HepG2 (cell line): ENCODE measurements at regions not wholly inside any gene's neighbourhood (a gene's known extent, or its start where the extent isn't known, plus 50 kb on each side); places are given as distances from the start of the nearest gene placed in this dataset.

Source experiments
- ATAC-seq: fragments of 200-7000 bp; cut with Tn5 transposase; 3 replicates; pipeline ENCODE4 v1.9.1; 2020; ENCODE audit warnings: mild to moderate bottlenecking, moderate library complexity
- BruUV-seq: library from RNA; stranded (reverse); fragments of 400-500 nt; replicated peaks from 2 replicates; lab custom pipeline; 2021; lab: Mats Ljungman, UMichigan
- CTCF ChIA-PET: fragments of 300-600 bp; formaldehyde crosslinking; extraction: SDS; loops from one replicate; lab custom pipeline; 2021; ENCODE audit warnings: low total read pairs, inconsistent platforms, low intra/inter-chr PET ratio; lab: Yijun Ruan, JAX
- POLR2A ChIA-PET: fragments of 350-600 bp; sonication (Branson Sonifier 250); formaldehyde crosslinking; loops from one replicate; lab custom pipeline; 2020; ENCODE audit warnings: antibody characterized with exemption, inconsistent platforms; lab: Yijun Ruan, JAX
- DNase-seq: peaks from one replicate; pipeline ENCODE4 v3.0.0-alpha.2; 2015; ENCODE audit warnings: low spot score
- FAIRE-seq: peaks from 3 replicates; lab custom pipeline; 2011; peaks lifted over from hg19 to GRCh38; lab: Jason Lieb, UNC
- H2AFZ ChIP-seq: one replicate; pipeline ENCODE4 v1.6.1; 2011; ENCODE audit warnings: low read length, inconsistent platforms
- H3K27ac ChIP-seq: fragments of 300-600 bp; 3 replicates; pipeline ENCODE4 v1.8.0; 2011; ENCODE audit warnings: mixed run types, mild to moderate bottlenecking, mixed read lengths, low read length, inconsistent platforms; ENCODE audit not compliant: insufficient read depth; ENCODE audit errors: extremely low read length
- H3K27me3 ChIP-seq, 2 experiments: fragments of 200-600 bp in 1 of 2; 2 replicates in 1 of 2; 3 replicates in 1 of 2; pipeline versions ENCODE4 v1.6.0 to v1.8.0; 2011; ENCODE audit warnings: low read length in 2 of 2, mild to moderate bottlenecking in 2 of 2, moderate library complexity in 2 of 2, inconsistent platforms in 1 of 2; ENCODE audit not compliant: insufficient read depth in 2 of 2, control insufficient read depth in 1 of 2
- H3K36me3 ChIP-seq, 2 experiments: fragments of 200-600 bp in 1 of 2; replicated peaks in 1 of 2; 2 replicates in 1 of 2; 3 replicates in 1 of 2; pipeline versions ENCODE4 v1.5.1 to v1.8.0; 2011; ENCODE audit warnings: low read length in 2 of 2, inconsistent platforms in 1 of 2; ENCODE audit not compliant: insufficient read depth in 2 of 2, control insufficient read depth in 1 of 2
- H3K4me1 ChIP-seq: 2 replicates; pipeline ENCODE4 v1.5.1; 2012; ENCODE audit warnings: low read length, inconsistent platforms; ENCODE audit not compliant: insufficient read depth
- H3K4me2 ChIP-seq: 2 replicates; pipeline ENCODE4 v1.6.0; 2011; ENCODE audit warnings: low read depth, low read length, inconsistent platforms
- H3K4me3 ChIP-seq, 3 experiments: fragments of 200-600 bp in 1 of 3; sonication (generic), shearing (Covaris generic) in 1 of 3; replicated peaks in 1 of 3; 2 replicates each; pipeline ENCODE4 v1.5.1; 2011 to 2016; ENCODE audit warnings: low read length in 3 of 3, inconsistent platforms in 2 of 3, low read depth in 2 of 3, mild to moderate bottlenecking in 2 of 3, control low read depth in 1 of 3, mixed read lengths in 1 of 3; ENCODE audit not compliant: insufficient read depth in 1 of 3
- H3K79me2 ChIP-seq: one replicate; pipeline ENCODE4 v1.6.1; 2011; ENCODE audit warnings: low read length, inconsistent platforms; ENCODE audit not compliant: insufficient read depth
- H3K9ac ChIP-seq: 2 replicates; pipeline ENCODE4 v1.6.0; 2011; ENCODE audit warnings: mild to moderate bottlenecking, low read depth, low read length, inconsistent platforms; ENCODE audit not compliant: insufficient read depth
- H3K9me3 ChIP-seq: 2 replicates; pipeline ENCODE4 v1.5.1; 2012; ENCODE audit warnings: mild to moderate bottlenecking, low read length
- H4K20me1 ChIP-seq: 2 replicates; pipeline ENCODE4 v1.6.0; 2011; ENCODE audit warnings: inconsistent platforms, mild to moderate bottlenecking, low read length, moderate library complexity; ENCODE audit not compliant: insufficient read depth
- AHR ChIP-seq: IDR thresholded peaks from 2 replicates; pipeline ENCODE4 v1.6.1; 2018; ENCODE audit warnings: missing genetic modification reagents, missing compliant biosample characterization
- CBFB ChIP-seq: sonication (generic); formaldehyde crosslinking; IDR thresholded peaks from 2 replicates; pipeline ENCODE4 v1.4.0; 2020; ENCODE audit warnings: missing genetic modification reagents
- FOXO4 ChIP-seq: sonication (generic); formaldehyde crosslinking; conservative IDR thresholded peaks from 2 replicates; pipeline ENCODE4 v1.8.1; 2023; ENCODE audit warnings: missing genetic modification reagents
- KLF15 ChIP-seq: sonication (generic); formaldehyde crosslinking; IDR thresholded peaks from 2 replicates; pipeline ENCODE4 v1.8.1; 2023; ENCODE audit warnings: borderline replicate concordance, mild to moderate bottlenecking, inconsistent platforms, missing genetic modification reagents, mixed read lengths
- NFKBIZ ChIP-seq: IDR thresholded peaks from 2 replicates; pipeline ENCODE4 v1.6.1; 2018; ENCODE audit warnings: missing genetic modification reagents, missing compliant biosample characterization
- TFE3 ChIP-seq: IDR thresholded peaks from 2 replicates; pipeline ENCODE4 v1.6.1; 2016
- TOPORS ChIP-seq: sonication (generic); formaldehyde crosslinking; IDR thresholded peaks from 2 replicates; pipeline ENCODE4 v1.8.0; 2023; ENCODE audit warnings: mild to moderate bottlenecking, missing genetic modification reagents
- ZBTB25 ChIP-seq: IDR thresholded peaks from 2 replicates; pipeline ENCODE4 v1.6.1; 2018; ENCODE audit warnings: missing genetic modification reagents
- ZFP37 ChIP-seq: sonication (generic); formaldehyde crosslinking; IDR thresholded peaks from 2 replicates; pipeline ENCODE4 v1.4.0; 2020; ENCODE audit warnings: missing genetic modification reagents, borderline replicate concordance
- ZNF224 ChIP-seq: sonication (generic); formaldehyde crosslinking; IDR thresholded peaks from 2 replicates; pipeline ENCODE4 v1.5.0; 2020; ENCODE audit warnings: mild to moderate bottlenecking, missing genetic modification reagents
- ZNF484 ChIP-seq: sonication (generic); formaldehyde crosslinking; IDR thresholded peaks from 2 replicates; pipeline ENCODE4 v1.5.1; 2020; ENCODE audit warnings: mild to moderate bottlenecking, low read depth, missing genetic modification reagents, borderline replicate concordance
- ZNF512B ChIP-seq: sonication (generic); formaldehyde crosslinking; IDR thresholded peaks from 2 replicates; pipeline ENCODE4 v1.5.1; 2020; ENCODE audit warnings: missing genetic modification reagents, mild to moderate bottlenecking, borderline replicate concordance
- ZNF878 ChIP-seq: sonication (generic); formaldehyde crosslinking; IDR thresholded peaks from 2 replicates; pipeline ENCODE4 v1.8.1; 2023; ENCODE audit warnings: mild to moderate bottlenecking, missing genetic modification reagents, moderate library complexity
- WGBS: methylation state at CpG from one replicate; pipeline ENCODE4 v1.1.6; 2017; ENCODE audit warnings: low lambda C conversion rate; 5-methylcytosine and 5-hydroxymethylcytosine counted together
- in situ Hi-C: cut with HindIII; loops from 2 replicates; pipeline ENCODE4 v1.10.0; 2017; ENCODE audit warnings: low pct_unique_long_range_greater_than_20kb; ENCODE audit not compliant: extremely low pct_ligation_motif_present
- intact Hi-C: fragments of 100-400 bp; cut with micrococcal nuclease; formaldehyde crosslinking; loops from one replicate; pipeline ENCODE4 v1.10.0; 2022; ENCODE audit not compliant: unreplicated experiment

- H4K20me1 ChIP-seq: no peaks in the 10 kb centered on the region
- DNase-seq: no peak
- ChIA-PET POLR2A (no interaction called here), CTCF (no interaction called here)
- no peak overlapping the region for H3K4me2 ChIP-seq
- 35% methylated on average over 2 of the region's 2 CpGs for WGBS
- FAIRE-seq: no peak
- H3K9ac ChIP-seq: no peak overlapping the region
- no peaks in the 10 kb centered on the region for H3K79me2 ChIP-seq
- no TSS peak for BruUV-seq
- H3K27me3 ChIP-seq: no peaks in the 10 kb centered on the region
- TF ChIP-seq KLF15 (CRISPR knock-in tag) (no peak), CBFB (CRISPR knock-in tag) (no peak)
- TF ChIP-seq, all 625 proteins: peak for 0
- Histone ChIP-seq H2AFZ (no peak overlapping the region), H3K4me3 (no peak overlapping the region), H3K36me3 (no peaks in the 10 kb centered on the region), H3K9me3 (no peaks in the 10 kb centered on the region), H3K27ac (no peak overlapping the region), H3K4me1 (no peaks in the 10 kb centered on the region)
- intact Hi-C loops (no loop called here), in situ Hi-C loops (no loop called here)
- no peak for ATAC-seq
Observed at GRCh38 chr5:118434522-118434921, 553.8 kb downstream of the DTWD2 start.

GRCh38 chr5:118430076-118430475 lies 558.3 kb downstream of the DTWD2 start:
- BruUV-seq: no TSS peak
- 2% methylated on average over 2 of the region's 2 CpGs for WGBS
- Histone ChIP-seq H3K36me3 (no peaks in the 10 kb centered on the region), H3K9me3 (no peaks in the 10 kb centered on the region), H3K4me3 (no peak overlapping the region), H3K79me2 (no peaks in the 10 kb centered on the region), H3K27me3 (no peaks in the 10 kb centered on the region), H3K27ac (no peak overlapping the region), H3K4me2 (no peak overlapping the region), H3K9ac (no peak overlapping the region), H3K4me1 (no peaks in the 10 kb centered on the region), H4K20me1 (no peaks in the 10 kb centered on the region), H2AFZ (no peak overlapping the region)
- ATAC-seq: no peak
- no peak for DNase-seq
- ChIA-PET POLR2A (no interaction called here), CTCF (no interaction called here)
- intact Hi-C loops (no loop called here), in situ Hi-C loops (no loop called here)
- no peak for FAIRE-seq
- no peak for TF ChIP-seq ZNF878 (CRISPR knock-in tag)
- TF ChIP-seq NFKBIZ (CRISPR knock-in tag): no peak
- no peak for TF ChIP-seq ZNF512B
- TF ChIP-seq ZBTB25 (CRISPR knock-in tag): no peak
- no peak for TF ChIP-seq FOXO4 (CRISPR knock-in tag)
- TF ChIP-seq ZNF224 (CRISPR knock-in tag): no peak
- no peak for TF ChIP-seq TOPORS (CRISPR knock-in tag)
- no peak for TF ChIP-seq ZFP37 (CRISPR knock-in tag)
- no peak for TF ChIP-seq TFE3
- TF ChIP-seq AHR (CRISPR knock-in tag): no peak
- no peak for TF ChIP-seq ZNF484 (CRISPR knock-in tag)
